ENCODE measurements at regions not wholly inside any gene's neighbourhood (a gene's known extent, or its start where the extent isn't known, plus 50 kb on each side); places are given as distances from the start of the nearest gene placed in this dataset.
A peak's percentile ranks its signal among the peaks of the same experiment; 100 is the strongest.

DNA sequence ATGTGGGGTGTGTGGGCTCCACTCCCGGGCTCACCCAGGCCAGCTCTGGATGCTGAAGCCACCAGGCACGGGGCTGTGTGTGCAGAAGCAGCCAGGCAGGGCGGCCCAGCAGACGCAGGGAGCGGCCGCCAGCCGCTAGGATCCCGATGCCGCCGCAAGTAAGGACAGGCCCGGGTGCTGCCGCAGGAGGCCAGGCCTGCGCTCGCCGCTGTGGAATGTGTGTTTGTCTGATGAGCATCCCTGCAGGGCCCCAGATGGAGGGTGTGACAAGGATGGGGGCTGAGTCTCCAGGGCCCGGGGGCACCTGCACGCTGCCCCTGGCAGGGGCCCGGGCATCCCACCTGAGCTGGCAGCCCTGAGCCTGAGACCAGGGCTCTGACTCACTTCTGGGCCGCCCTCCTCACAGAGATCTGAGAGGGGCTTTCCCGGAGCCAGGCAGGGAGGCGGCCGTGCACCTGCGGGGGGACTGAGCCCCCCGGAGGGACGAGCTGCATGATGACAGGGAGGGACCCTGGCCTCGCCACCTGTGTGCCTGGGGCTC, 101.5 kb downstream of the FOXL3 start:
- ChIA-PET POLR2A (no interaction called here), CTCF (no interaction called here)
- Mint-ChIP-seq H3K9me3 (peaks cover 28% of the 10 kb centered on the region), H3K4me3 (no peak overlapping the region), H3K36me3 (ENCODE audit: low read depth) (peaks cover 4% of the 10 kb centered on the region), H3K27me3 (no peaks in the 10 kb centered on the region), H3K4me1 (no peaks in the 10 kb centered on the region), H3K27ac (no peak overlapping the region)
- intact Hi-C loops (cut with micrococcal nuclease): no loop called here
- DNase-seq: no peak
- TF ChIP-seq, protein P1, sequence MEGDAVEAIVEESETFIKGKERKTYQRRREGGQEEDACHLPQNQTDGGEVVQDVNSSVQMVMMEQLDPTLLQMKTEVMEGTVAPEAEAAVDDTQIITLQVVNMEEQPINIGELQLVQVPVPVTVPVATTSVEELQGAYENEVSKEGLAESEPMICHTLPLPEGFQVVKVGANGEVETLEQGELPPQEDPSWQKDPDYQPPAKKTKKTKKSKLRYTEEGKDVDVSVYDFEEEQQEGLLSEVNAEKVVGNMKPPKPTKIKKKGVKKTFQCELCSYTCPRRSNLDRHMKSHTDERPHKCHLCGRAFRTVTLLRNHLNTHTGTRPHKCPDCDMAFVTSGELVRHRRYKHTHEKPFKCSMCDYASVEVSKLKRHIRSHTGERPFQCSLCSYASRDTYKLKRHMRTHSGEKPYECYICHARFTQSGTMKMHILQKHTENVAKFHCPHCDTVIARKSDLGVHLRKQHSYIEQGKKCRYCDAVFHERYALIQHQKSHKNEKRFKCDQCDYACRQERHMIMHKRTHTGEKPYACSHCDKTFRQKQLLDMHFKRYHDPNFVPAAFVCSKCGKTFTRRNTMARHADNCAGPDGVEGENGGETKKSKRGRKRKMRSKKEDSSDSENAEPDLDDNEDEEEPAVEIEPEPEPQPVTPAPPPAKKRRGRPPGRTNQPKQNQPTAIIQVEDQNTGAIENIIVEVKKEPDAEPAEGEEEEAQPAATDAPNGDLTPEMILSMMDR (IDR thresholded peaks at IDR 0.05): no peak
- no peak for ATAC-seq (ENCODE audit: low read depth)

DNA sequence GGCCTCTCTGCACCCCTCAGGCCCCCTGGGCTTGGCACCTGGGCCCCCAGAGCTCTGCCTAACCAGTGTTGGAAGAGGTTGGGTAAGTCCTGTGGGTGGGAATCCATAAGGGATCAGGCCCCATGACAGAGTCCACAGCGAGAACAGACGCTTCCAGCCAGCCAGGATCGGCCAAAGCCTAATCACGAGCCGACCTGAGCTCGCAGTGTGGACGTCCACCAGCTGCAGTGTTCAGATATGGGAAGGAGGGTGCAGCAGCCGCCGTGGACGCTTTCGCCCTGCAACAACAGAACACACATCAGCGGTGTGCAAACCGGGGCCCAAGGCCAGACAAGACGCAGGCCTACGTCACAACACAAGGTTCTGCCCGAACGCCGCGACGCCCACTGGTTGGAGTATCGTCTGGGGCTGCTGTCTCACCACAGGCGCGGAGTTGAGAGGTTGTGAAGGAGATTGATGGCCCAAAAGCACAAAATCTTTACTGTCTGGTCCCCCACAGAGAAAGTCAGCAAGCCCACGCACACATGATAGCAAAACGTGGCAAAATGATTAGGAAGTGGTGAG, 102.1 kb downstream of the FOXL3 start:
- Mint-ChIP-seq H3K36me3 (ENCODE audit: low read depth) (peaks cover 4% of the 10 kb centered on the region), H3K9me3 (peaks cover 31% of the 10 kb centered on the region), H3K4me3 (no peak overlapping the region), H3K4me1 (no peaks in the 10 kb centered on the region), H3K27ac (no peak overlapping the region), H3K27me3 (no peaks in the 10 kb centered on the region)
- intact Hi-C loops (cut with micrococcal nuclease): no loop called here
- TF ChIP-seq, protein P1 (IDR thresholded peaks at IDR 0.05): no peak
- ATAC-seq (ENCODE audit: low read depth) (no peak), DNase-seq (peak; percentile 4)
- POLR2A ChIA-PET: no interaction called here
- CTCF ChIA-PET: no interaction called here

GRCh38 chr7:392822-393221, 102.9 kb downstream of the FOXL3 start:
- peaks cover 35% of the 10 kb centered on the region for H3K9me3 Mint-ChIP-seq
- no peak overlapping the region for H3K27ac Mint-ChIP-seq
- no peak overlapping the region for H3K4me3 Mint-ChIP-seq
- H3K36me3 Mint-ChIP-seq (ENCODE audit: low read depth): peaks cover 4% of the 10 kb centered on the region
- no peak for ATAC-seq (ENCODE audit: low read depth)
- TF ChIP-seq, protein P1 (IDR thresholded peaks at IDR 0.05): no peak
- ChIA-PET POLR2A (no interaction called here), CTCF (no interaction called here)
- DNase-seq: no peak
- no peaks in the 10 kb centered on the region for H3K27me3 Mint-ChIP-seq
- intact Hi-C loops (cut with micrococcal nuclease): no loop called here
- H3K4me1 Mint-ChIP-seq: no peaks in the 10 kb centered on the region

DNA sequence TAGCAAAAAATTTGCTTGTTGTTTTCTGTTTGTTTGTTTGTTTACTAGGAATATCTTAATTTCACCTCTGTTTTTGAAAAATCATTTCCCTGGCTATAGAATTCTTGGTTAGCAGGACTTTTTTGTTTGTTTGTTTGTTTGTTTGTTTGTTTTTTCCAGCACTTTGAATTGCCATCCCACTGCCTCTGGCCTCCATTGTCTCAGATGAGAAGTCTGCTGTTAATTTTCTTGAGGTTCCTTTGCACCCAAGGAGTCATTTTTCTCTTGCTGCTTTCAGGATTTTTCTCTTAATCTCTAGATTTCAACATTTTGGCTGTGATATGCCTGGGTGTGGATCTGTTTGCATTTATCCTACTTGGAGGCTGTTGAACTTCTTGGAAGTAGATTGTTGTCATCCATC, 105.7 kb downstream of the FOXL3 start:
- TF ChIP-seq, protein P1 (IDR thresholded peaks at IDR 0.05): no peak
- intact Hi-C loops (cut with micrococcal nuclease): no loop called here
- Mint-ChIP-seq H3K9me3 (peaks cover 50% of the 10 kb centered on the region), H3K27me3 (peaks cover 7% of the 10 kb centered on the region), H3K27ac (no peak overlapping the region), H3K4me1 (no peaks in the 10 kb centered on the region), H3K4me3 (no peak overlapping the region), H3K36me3 (ENCODE audit: low read depth) (peaks cover 12% of the 10 kb centered on the region)
- ChIA-PET CTCF (no interaction called here), POLR2A (no interaction called here)
- DNase-seq (no peak), ATAC-seq (ENCODE audit: low read depth) (no peak)

DNA sequence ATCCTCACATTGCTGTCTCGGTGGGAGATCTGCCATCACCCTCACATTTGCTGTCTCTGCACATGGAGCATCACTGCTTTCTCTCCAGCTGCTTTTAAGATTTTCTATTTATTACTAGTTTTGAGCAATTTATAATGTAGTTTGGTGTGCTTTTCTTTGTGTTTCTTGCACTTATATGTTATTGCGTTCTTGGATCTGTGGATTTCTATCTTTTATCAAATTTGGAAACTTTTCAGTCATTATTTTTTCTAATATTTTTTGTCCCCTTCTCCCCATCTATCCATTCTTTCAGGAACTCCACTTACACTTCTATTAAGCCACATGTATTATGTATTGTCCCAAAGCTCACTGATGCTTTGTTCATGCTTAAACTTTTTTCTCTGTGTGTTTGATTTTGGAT, 108.9 kb downstream of the FOXL3 start:
- no peak overlapping the region for H3K27ac Mint-ChIP-seq
- TF ChIP-seq, protein P1 (IDR thresholded peaks at IDR 0.05): no peak

More for the DNA sequence above, 108.9 kb downstream of the FOXL3 start:
- ChIA-PET POLR2A (interaction anchor here (0.7 kb wide), 1 partner anchor 123 kb away, joined by 7 read pairs; no protein-coding TSS in a partner anchor), CTCF (no interaction called here)
- DNase-seq: no peak
- Mint-ChIP-seq H3K36me3 (ENCODE audit: low read depth) (peaks cover 12% of the 10 kb centered on the region), H3K9me3 (peaks cover 40% of the 10 kb centered on the region), H3K4me3 (no peak overlapping the region), H3K4me1 (no peaks in the 10 kb centered on the region), H3K27me3 (peaks cover 7% of the 10 kb centered on the region)
- intact Hi-C loops (cut with micrococcal nuclease): no loop called here
- no peak for ATAC-seq (ENCODE audit: low read depth)
